Esophagus (tissue), 2 donors: ENCODE measurements at regions not wholly inside any gene's neighbourhood (a gene's known extent, or its start where the extent isn't known, plus 50 kb on each side); places are given as distances from the start of the nearest gene placed in this dataset.
"Not testable (repeated sequence)": the region's sequence is repeated elsewhere in the genome, so short reads cannot be mapped to it uniquely, and the experiment has no call there.

Experiments used
- H3K27ac ChIP-seq, 2 donors: one replicate each; pipeline ENCODE4 v1.5.1; 2013; ENCODE audit warnings: low read depth in 2 of 2, mild to moderate bottlenecking in 2 of 2, inconsistent platforms in 1 of 2, low read length in 1 of 2, moderate library complexity in 1 of 2
- H3K27me3 ChIP-seq, 2 donors: one replicate each; pipeline ENCODE4 v1.6.1; 2013; ENCODE audit warnings: low read length in 2 of 2, control low read depth in 1 of 2, mild to moderate bottlenecking in 1 of 2; ENCODE audit not compliant: insufficient read depth in 2 of 2, control insufficient read depth in 1 of 2
- H3K36me3 ChIP-seq, 2 donors: one replicate each; pipeline ENCODE4 v1.6.1; 2013; ENCODE audit warnings: low read length in 1 of 2; ENCODE audit not compliant: control insufficient read depth in 2 of 2, insufficient read depth in 2 of 2
- H3K4me1 ChIP-seq, 2 donors: one replicate each; pipeline ENCODE4 v1.6.1; 2013; ENCODE audit warnings: low read length in 1 of 2; ENCODE audit not compliant: control insufficient read depth in 2 of 2, insufficient read depth in 2 of 2
- H3K4me3 ChIP-seq, 2 donors: one replicate each; pipeline ENCODE4 v1.5.1; 2013; ENCODE audit warnings: low read length in 2 of 2, mild to moderate bottlenecking in 2 of 2, low read depth in 1 of 2, moderate library complexity in 1 of 2
- H3K9me3 ChIP-seq, 2 donors: one replicate each; pipeline ENCODE4 v1.6.1; 2013; ENCODE audit warnings: mild to moderate bottlenecking in 2 of 2, low read depth in 1 of 2, low read length in 1 of 2, moderate library complexity in 1 of 2; ENCODE audit not compliant: control insufficient read depth in 2 of 2, insufficient read depth in 1 of 2
- WGBS, 2 donors: extraction: QIAGEN DNeasy Blood & Tissue Kit; methylation state at CpG; one replicate each; pipeline ENCODE4 v1.1.7; 2013; 5-methylcytosine and 5-hydroxymethylcytosine counted together
- donor health status: healthy with polysubstance abuse.
- donor health status: Bipolar disorder and iron deficiency.

GRCh38 chr9:138174954-138175353, 297.4 kb downstream of the CACNA1B start:
- not testable (repeated sequence) for H3K36me3 ChIP-seq

GRCh38 chr9:138175354-138175753, 297.8 kb downstream of the CACNA1B start:
- not testable (repeated sequence) for H3K4me1 ChIP-seq, H3K27me3 ChIP-seq, H3K27ac ChIP-seq, H3K9me3 ChIP-seq, H3K4me3 ChIP-seq, H3K36me3 ChIP-seq
- 89 to 90% methylated on average over 15 to 28 of the region's 31 CpGs for WGBS, 2 donors

More at GRCh38 chr9:138174954-138175353, 297.4 kb downstream of the CACNA1B start:
- H3K4me1 ChIP-seq, H3K4me3 ChIP-seq, H3K27ac ChIP-seq, H3K9me3 ChIP-seq, H3K27me3 ChIP-seq: not testable (repeated sequence)
- 86 to 89% methylated on average over 19 to 27 of the region's 30 CpGs for WGBS, 2 donors

DNA sequence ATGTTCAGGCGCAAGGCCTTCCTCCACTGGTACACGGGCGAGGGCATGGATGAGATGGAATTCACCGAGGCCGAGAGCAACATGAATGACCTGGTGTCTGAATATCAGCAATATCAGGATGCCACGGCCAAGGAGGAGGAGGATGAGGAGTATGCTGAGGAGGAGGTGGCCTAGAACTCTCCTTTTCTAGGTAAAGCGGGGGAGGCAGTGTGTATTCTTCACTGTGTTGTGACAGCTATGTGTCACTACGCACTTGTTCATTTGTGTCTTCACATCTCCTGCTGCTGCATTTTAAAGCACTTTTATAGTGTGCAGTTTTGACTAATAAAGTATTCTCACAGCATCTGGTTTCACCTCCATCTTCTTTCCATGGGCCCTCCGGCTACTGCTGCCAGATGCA, 299.5 kb downstream of the CACNA1B start:
- not testable (repeated sequence) for H3K27me3 ChIP-seq
- 76 to 92% methylated on average over 8 to 9 of the region's 9 CpGs for WGBS, 2 donors

GRCh38 chr9:138179003-138179402, 301.4 kb downstream of the CACNA1B start:
- H3K36me3 ChIP-seq, H3K27me3 ChIP-seq, H3K4me3 ChIP-seq, H3K4me1 ChIP-seq, H3K9me3 ChIP-seq, H3K27ac ChIP-seq: not testable (repeated sequence)
- WGBS, 2 donors, result 74 to 83% methylated on average over 3 to 4 of the region's 4 CpGs

More for the DNA sequence above, 299.5 kb downstream of the CACNA1B start:
- H3K4me3 ChIP-seq, H3K27ac ChIP-seq, H3K9me3 ChIP-seq, H3K36me3 ChIP-seq, H3K4me1 ChIP-seq: not testable (repeated sequence)

DNA sequence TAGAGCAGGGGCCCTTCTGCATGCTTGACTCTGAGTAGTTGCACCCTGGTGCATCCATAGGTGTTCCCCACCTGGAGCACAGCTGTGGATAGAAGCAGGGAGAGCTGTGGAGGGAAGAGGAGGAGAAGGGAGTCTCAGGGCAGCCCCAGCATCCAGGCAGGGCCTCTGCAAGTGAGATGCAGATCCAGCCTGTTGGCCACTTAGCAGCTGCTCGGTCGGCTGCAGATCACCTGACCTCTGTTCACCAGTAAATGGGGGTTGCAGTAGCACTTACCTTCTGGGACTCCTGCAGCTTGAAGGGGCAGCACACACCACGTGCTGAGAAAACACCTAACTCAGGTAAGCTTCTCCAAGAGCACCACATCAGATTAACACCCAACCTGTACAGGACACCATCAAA, 302.1 kb downstream of the CACNA1B start:
- H3K4me3 ChIP-seq, H3K27ac ChIP-seq, H3K4me1 ChIP-seq, H3K27me3 ChIP-seq, H3K9me3 ChIP-seq, H3K36me3 ChIP-seq: not testable (repeated sequence)
- 54 to 64% methylated on average over 3 of the region's 3 CpGs for WGBS, 2 donors

DNA sequence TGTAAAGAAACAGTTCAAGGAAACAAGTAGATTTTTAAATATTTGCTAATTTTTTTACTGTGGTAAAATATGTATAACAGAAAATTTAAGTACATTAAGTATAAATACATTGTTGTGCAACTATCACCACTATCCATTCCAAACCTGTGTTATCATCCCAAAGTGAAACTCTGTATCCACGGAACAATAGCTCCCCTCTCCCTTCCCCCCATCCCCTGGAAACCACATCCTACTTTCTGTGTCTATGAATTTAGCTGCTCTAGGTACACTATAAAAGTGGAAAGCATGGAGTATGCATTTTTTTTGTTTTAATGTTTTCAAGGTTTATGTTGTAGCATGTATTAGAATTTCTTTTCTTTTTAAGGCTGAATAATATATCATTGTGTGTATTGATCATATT, 304.4 kb downstream of the CACNA1B start:
- H3K4me1 ChIP-seq, H3K9me3 ChIP-seq, H3K27me3 ChIP-seq, H3K36me3 ChIP-seq, H3K27ac ChIP-seq, H3K4me3 ChIP-seq: not testable (repeated sequence)
- 49 to 50% methylated on average over 1 of the region's 1 CpG for WGBS, 2 donors

GRCh38 chr9:138197156-138197555, 319.6 kb downstream of the CACNA1B start:
- 86% methylated on average over 8 to 9 of the region's 9 CpGs for WGBS, 2 donors
- H3K4me1 ChIP-seq, H3K4me3 ChIP-seq, H3K27me3 ChIP-seq, H3K9me3 ChIP-seq, H3K27ac ChIP-seq, H3K36me3 ChIP-seq: not testable (repeated sequence)

DNA sequence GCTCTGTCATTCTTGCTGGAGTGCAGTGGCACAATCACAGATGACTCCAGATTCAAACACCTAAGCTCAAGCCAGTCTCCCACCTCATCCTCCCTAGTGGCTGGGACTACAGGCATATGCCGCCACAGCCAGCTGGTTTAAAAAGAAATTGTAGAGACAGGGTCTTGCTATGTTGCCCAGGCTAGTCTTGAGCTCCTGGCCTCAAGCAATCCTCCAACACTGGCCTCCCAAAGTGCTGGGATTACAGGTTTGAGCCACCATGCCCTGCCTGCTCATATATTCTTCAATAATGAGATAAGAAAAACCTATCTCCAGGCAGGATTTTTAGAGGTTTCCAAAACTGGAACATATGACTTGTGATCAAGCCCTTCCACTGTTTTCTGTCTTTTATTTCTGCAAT, 321.4 kb downstream of the CACNA1B start:
- H3K9me3 ChIP-seq, H3K36me3 ChIP-seq, H3K27me3 ChIP-seq, H3K4me3 ChIP-seq, H3K4me1 ChIP-seq, H3K27ac ChIP-seq: not testable (repeated sequence)
- 94 to 95% methylated on average over 1 of the region's 1 CpG for WGBS, 2 donors

- H3K4me3 ChIP-seq, H3K4me1 ChIP-seq, H3K27me3 ChIP-seq, H3K9me3 ChIP-seq, H3K27ac ChIP-seq, H3K36me3 ChIP-seq: not testable (repeated sequence)
- WGBS, 2 donors, result 86 to 90% methylated on average over 12 of the region's 12 CpGs
These were observed 322.3 kb downstream of the CACNA1B start for GRCh38 chr9:138199917-138200316.

DNA sequence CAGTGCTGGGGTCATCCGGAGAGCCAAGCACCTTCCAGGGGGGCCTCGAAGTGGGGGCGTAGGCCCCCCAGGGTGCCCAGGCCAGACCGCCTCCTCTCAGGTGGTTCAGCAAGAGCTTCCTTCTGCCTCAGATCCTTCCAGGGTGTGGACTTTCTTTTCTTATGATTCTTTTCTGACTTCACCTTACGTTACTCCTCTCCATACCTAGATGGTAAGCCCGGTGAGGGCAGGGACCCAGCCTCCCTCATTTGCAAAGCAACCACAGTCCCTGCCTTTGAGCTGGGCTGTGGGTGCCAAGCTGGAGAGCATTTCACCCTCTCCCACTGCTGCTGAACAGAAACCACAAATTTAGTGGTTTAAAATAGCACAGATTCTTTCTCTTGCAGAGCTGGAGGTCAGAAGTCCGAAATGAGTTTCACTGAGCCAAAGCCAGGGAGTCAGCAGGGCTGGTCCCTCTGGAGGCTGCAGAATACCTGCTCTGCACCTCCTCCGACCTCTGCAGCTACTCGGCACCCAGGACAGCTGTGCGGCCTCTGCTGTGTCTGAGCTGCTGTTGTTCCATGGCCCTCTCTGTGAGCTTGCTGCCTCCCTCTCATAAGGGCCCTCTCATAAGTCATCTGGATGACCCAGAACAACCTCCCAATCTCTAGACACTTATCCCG, 323.0 kb downstream of the CACNA1B start:
- 83% methylated on average over 10 to 11 of the region's 11 CpGs for WGBS, 2 donors
- not testable (repeated sequence) for H3K4me1 ChIP-seq, H3K4me3 ChIP-seq, H3K9me3 ChIP-seq, H3K27me3 ChIP-seq, H3K27ac ChIP-seq, H3K36me3 ChIP-seq
